HepG2 (cell line): ENCODE measurements at regions not wholly inside any gene's neighbourhood (a gene's known extent, or its start where the extent isn't known, plus 50 kb on each side); places are given as distances from the start of the nearest gene placed in this dataset.

ENCODE experiments used
- BORCS8-MEF2B ChIP-seq: sonication (generic); formaldehyde crosslinking; IDR thresholded peaks from 2 replicates; pipeline ENCODE4 v1.8.0; 2022; ENCODE audit warnings: mild to moderate bottlenecking, missing genetic modification reagents
- CBX5 ChIP-seq: sonication (generic); formaldehyde crosslinking; IDR thresholded peaks from 2 replicates; pipeline ENCODE4 v1.4.0; 2020; ENCODE audit warnings: missing genetic modification reagents, borderline replicate concordance
- DMTF1 ChIP-seq: sonication (generic); formaldehyde crosslinking; IDR thresholded peaks from 2 replicates; pipeline ENCODE4 v1.4.0; 2020; ENCODE audit warnings: mild to moderate bottlenecking, missing genetic modification reagents
- ELF4 ChIP-seq: sonication (generic); formaldehyde crosslinking; IDR thresholded peaks from 2 replicates; pipeline ENCODE4 v1.5.0; 2020; ENCODE audit warnings: missing genetic modification reagents, mild to moderate bottlenecking, moderate library complexity, borderline replicate concordance
- FOXK2 ChIP-seq: fragments of 450-650 bp; IDR thresholded peaks from 2 replicates; pipeline ENCODE4 v1.6.1; 2016
- MED8 ChIP-seq: sonication (generic); formaldehyde crosslinking; IDR thresholded peaks from 2 replicates; pipeline ENCODE4 v1.8.1; 2023; ENCODE audit warnings: mild to moderate bottlenecking, missing genetic modification reagents; ENCODE audit not compliant: insufficient replicate concordance
- MLXIP ChIP-seq: sonication (generic); formaldehyde crosslinking; IDR thresholded peaks from 2 replicates; pipeline ENCODE4 v1.9.0; 2021; ENCODE audit warnings: missing genetic modification reagents, borderline replicate concordance
- NAIF1 ChIP-seq: sonication (generic); formaldehyde crosslinking; IDR thresholded peaks from 2 replicates; pipeline ENCODE4 v1.5.0; 2020; ENCODE audit warnings: mild to moderate bottlenecking, missing genetic modification reagents, borderline replicate concordance
- PCBP1 ChIP-seq: fragments of 200-400 bp; formaldehyde crosslinking; IDR thresholded peaks from 2 replicates; pipeline ENCODE4 v1.6.1; 2017; ENCODE audit warnings: mild to moderate bottlenecking, low read depth, low read length, borderline replicate concordance
- SMARCE1 ChIP-seq: fragments of 450-650 bp; IDR thresholded peaks from 2 replicates; pipeline ENCODE4 v1.6.1; 2017; ENCODE audit warnings: borderline replicate concordance
- STAT5B ChIP-seq: sonication (generic); formaldehyde crosslinking; IDR thresholded peaks from 2 replicates; pipeline ENCODE4 v1.4.0; 2020; ENCODE audit warnings: missing genetic modification reagents
- TFAP4 ChIP-seq: sonication (generic); IDR thresholded peaks from 2 replicates; pipeline ENCODE4 v1.6.1; 2016; ENCODE audit warnings: low read depth, borderline replicate concordance
- USF2 ChIP-seq, 2 experiments: sonication (generic) in 1 of 2; formaldehyde crosslinking in 1 of 2; IDR thresholded peaks; 2 replicates each; pipeline versions ENCODE4 v1.5.1 to v1.6.1; 2011 to 2020; ENCODE audit warnings: borderline replicate concordance in 1 of 2, low read depth in 1 of 2, low read length in 1 of 2, mild to moderate bottlenecking in 1 of 2, missing genetic modification reagents in 1 of 2, moderate library complexity in 1 of 2
- WIZ ChIP-seq: sonication (generic); formaldehyde crosslinking; IDR thresholded peaks from 2 replicates; pipeline ENCODE4 v1.5.1; 2020; ENCODE audit warnings: mild to moderate bottlenecking, missing genetic modification reagents
- XRCC5 ChIP-seq: fragments of 200-400 bp; formaldehyde crosslinking; optimal IDR thresholded peaks from 2 replicates; pipeline ENCODE3; 2017; ENCODE audit warnings: mild to moderate bottlenecking, low read length
- ZNF235 ChIP-seq: sonication (generic); formaldehyde crosslinking; IDR thresholded peaks from 2 replicates; pipeline ENCODE4 v1.8.1; 2023; ENCODE audit warnings: mild to moderate bottlenecking, missing genetic modification reagents, borderline replicate concordance
- ZNF274 ChIP-seq: sonication (generic); formaldehyde crosslinking; IDR thresholded peaks from 2 replicates; pipeline ENCODE4 v1.5.1; 2020; ENCODE audit warnings: mild to moderate bottlenecking, missing genetic modification reagents
- ZNF800 ChIP-seq: sonication (generic); formaldehyde crosslinking; IDR thresholded peaks from 2 replicates; pipeline ENCODE4 v1.4.0; 2020; ENCODE audit warnings: missing genetic modification reagents

GRCh38 chr3:188026191-188026968, 127.6 kb upstream of the LPP start (continued):
- TF ChIP-seq DMTF1 (CRISPR knock-in tag) (no peak), ZNF800 (CRISPR knock-in tag) (0 out of 2 replicates have a peak, but pooled peaks have one; percentile 34), SMARCE1 (no peak), ZNF235 (CRISPR knock-in tag) (no peak), FOXK2 (peak; percentile 64), ZNF274 (no peak), TFAP4 (peak; percentile 10; the same call in 1 of the 2 replicates), ELF4 (no peak), PCBP1 (no peak), BORCS8-MEF2B (CRISPR knock-in tag) (no peak), USF2 (IDR thresholded peaks at IDR 0.05; ENCODE audit: low read depth, low read length) (no peak), USF2 (CRISPR knock-in tag; IDR thresholded peaks at IDR 0.05; ENCODE audit: borderline replicate concordance) (no peak), CBX5 (CRISPR knock-in tag) (no peak), STAT5B (no peak), XRCC5 (no peak), WIZ (no peak), MED8 (CRISPR knock-in tag) (peak; percentile 17), NAIF1 (no peak), MLXIP (CRISPR knock-in tag) (no peak)
